SK-N-SH (cell line): ENCODE measurements at regions not wholly inside any gene's neighbourhood (a gene's known extent, or its start where the extent isn't known, plus 50 kb on each side); places are given as distances from the start of the nearest gene placed in this dataset.

ENCODE experiments used
- CTCF ChIA-PET: fragments of 300-600, 350-600 bp; formaldehyde crosslinking; extraction: SDS; loops from one replicate; lab custom pipeline; 2021; lab: Yijun Ruan, JAX
- POLR2A ChIA-PET: fragments of 350-600 bp; sonication (Branson Sonifier 250); formaldehyde crosslinking; extraction: SDS; loops from one replicate; lab custom pipeline; 2020; ENCODE audit warnings: antibody characterized with exemption, inconsistent platforms; lab: Yijun Ruan, JAX
- DNase-seq: peaks from one replicate; pipeline ENCODE4 v3.0.0; 2012
- H2AFZ ChIP-seq: fragments of 200-600 bp; sonication (generic); 2 replicates; pipeline ENCODE4 v1.8.1; 2016; ENCODE audit warnings: antibody characterized with exemption, mild to moderate bottlenecking, low read depth
- H3F3A ChIP-seq: fragments of 200-600 bp; sonication (generic); replicated peaks from 2 replicates; pipeline ENCODE3; 2016; ENCODE audit warnings: antibody characterized with exemption, mild to moderate bottlenecking; ENCODE audit not compliant: insufficient read depth
- H3K27ac ChIP-seq, 2 experiments: fragments of 200-500 bp in 1 of 2; fragments of 200-600 bp in 1 of 2; sonication (Bioruptor generic) in 1 of 2; sonication (generic), shearing (Covaris generic) in 1 of 2; 2 replicates each; pipeline versions ENCODE4 v1.5.1 to v1.6.1; 2014 to 2016; ENCODE audit warnings: low read depth in 2 of 2, inconsistent platforms in 1 of 2, low read length in 1 of 2, mild to moderate bottlenecking in 1 of 2, mixed read lengths in 1 of 2
- H3K27me3 ChIP-seq: fragments of 200-600 bp; sonication (generic), shearing (Covaris generic); 2 replicates; pipeline ENCODE4 v1.6.1; 2016; ENCODE audit warnings: mixed run types; ENCODE audit not compliant: insufficient read depth
- H3K36me3 ChIP-seq, 2 experiments: fragments of 200-500 bp in 1 of 2; fragments of 200-600 bp in 1 of 2; sonication (Bioruptor generic) in 1 of 2; sonication (generic) in 1 of 2; replicated peaks in 1 of 2; 2 replicates each; pipeline versions ENCODE3 to v1.5.1; 2014 to 2016; ENCODE audit warnings: low read length in 1 of 2, mild to moderate bottlenecking in 1 of 2; ENCODE audit not compliant: insufficient read depth in 2 of 2, control insufficient read depth in 1 of 2
- H3K4me1 ChIP-seq, 2 experiments: fragments of 200-500 bp in 1 of 2; fragments of 200-600 bp in 1 of 2; sonication (Bioruptor generic) in 1 of 2; sonication (generic), shearing (Covaris generic) in 1 of 2; 2 replicates each; pipeline versions ENCODE4 v1.5.1 to v1.6.1; 2014 to 2016; ENCODE audit warnings: low read depth in 1 of 2, low read length in 1 of 2, mixed run types in 1 of 2; ENCODE audit not compliant: insufficient read depth in 2 of 2, control insufficient read depth in 1 of 2
- H3K4me2 ChIP-seq: fragments of 200-600 bp; sonication (generic), shearing (Covaris generic); 2 replicates; pipeline ENCODE4 v1.6.1; 2017; ENCODE audit warnings: mixed run types
- H3K4me3 ChIP-seq, 2 experiments: fragments of 200-500 bp in 1 of 2; fragments of 200-600 bp in 1 of 2; sonication (Bioruptor generic) in 1 of 2; sonication (generic), shearing (Covaris generic) in 1 of 2; 2 replicates each; pipeline versions ENCODE4 v1.5.1 to v1.8.1; 2014 to 2016; ENCODE audit warnings: low read depth in 2 of 2, inconsistent platforms in 1 of 2, low read length in 1 of 2, mild to moderate bottlenecking in 1 of 2, mixed read lengths in 1 of 2, moderate library complexity in 1 of 2
- H3K79me2 ChIP-seq: fragments of 200-600 bp; sonication (generic); 2 replicates; pipeline ENCODE4 v1.8.1; 2017; ENCODE audit warnings: mild to moderate bottlenecking; ENCODE audit not compliant: insufficient read depth
- H3K9ac ChIP-seq: fragments of 200-600 bp; sonication (generic); 2 replicates; pipeline ENCODE4 v1.6.1; 2017; ENCODE audit warnings: mixed run types
- H3K9me2 ChIP-seq: fragments of 200-600 bp; sonication (generic); 2 replicates; pipeline ENCODE4 v1.6.1; 2017; ENCODE audit warnings: mixed run types
- H3K9me3 ChIP-seq: fragments of 200-600 bp; sonication (generic); 2 replicates; pipeline ENCODE4 v1.6.1; 2017; ENCODE audit warnings: mixed run types, mild to moderate bottlenecking, moderate library complexity
- H4K20me1 ChIP-seq: fragments of 200-600 bp; sonication (generic); 2 replicates; pipeline ENCODE4 v1.6.1; 2017; ENCODE audit warnings: mild to moderate bottlenecking, mixed run types; ENCODE audit not compliant: insufficient read depth
- CTCF ChIP-seq: fragments of 200-600 bp; sonication (generic); IDR thresholded peaks from 2 replicates; pipeline ENCODE4 v1.6.1; 2017; ENCODE audit warnings: antibody characterized with exemption, mild to moderate bottlenecking, moderate library complexity
- ELF1 ChIP-seq: IDR thresholded peaks from 2 replicates; pipeline ENCODE4 v1.4.0; 2012
- GABPA ChIP-seq: IDR thresholded peaks from 2 replicates; pipeline ENCODE4 v1.4.0; 2012; ENCODE audit warnings: low read depth, mild to moderate bottlenecking
- GATA2 ChIP-seq: sonication (generic); formaldehyde crosslinking; IDR thresholded peaks from 2 replicates; pipeline ENCODE4 v1.5.0; 2020; ENCODE audit warnings: mild to moderate bottlenecking, missing genetic modification reagents
- IRF3 ChIP-seq: fragments of 150-350 bp; IDR thresholded peaks from 2 replicates; pipeline ENCODE4 v1.6.1; 2016; ENCODE audit warnings: mild to moderate bottlenecking, low read depth, low read length
- MAX ChIP-seq: IDR thresholded peaks from 2 replicates; pipeline ENCODE4 v1.4.0; 2012; ENCODE audit warnings: low read depth
- MEF2A ChIP-seq: IDR thresholded peaks from 2 replicates; pipeline ENCODE4 v1.4.0; 2012; ENCODE audit warnings: low read depth, borderline replicate concordance
- MXI1 ChIP-seq: IDR thresholded peaks from 2 replicates; pipeline ENCODE4 v1.6.1; 2012; ENCODE audit warnings: mild to moderate bottlenecking, low read depth, low read length, improper control_type of control experiment
- NRF1 ChIP-seq: IDR thresholded peaks from 2 replicates; pipeline ENCODE4 v1.6.1; 2012; ENCODE audit warnings: low read depth, mild to moderate bottlenecking, low read length
- POLR2AphosphoS5 ChIP-seq: IDR thresholded peaks from 2 replicates; pipeline ENCODE4 v1.6.1; 2012; ENCODE audit warnings: low read depth, low read length
- RAD21 ChIP-seq: IDR thresholded peaks from 2 replicates; pipeline ENCODE4 v1.6.1; 2012; ENCODE audit warnings: mild to moderate bottlenecking, low read length
- REST ChIP-seq: IDR thresholded peaks from 2 replicates; pipeline ENCODE4 v1.6.1; 2012; ENCODE audit warnings: mild to moderate bottlenecking, low read depth, low read length, moderate library complexity
- RFX5 ChIP-seq: IDR thresholded peaks from 2 replicates; pipeline ENCODE4 v1.6.1; 2012; ENCODE audit warnings: mild to moderate bottlenecking, improper control_type of control experiment, low read length
- RXRA ChIP-seq: IDR thresholded peaks from 2 replicates; pipeline ENCODE4 v1.4.0; 2012; ENCODE audit warnings: low read depth, mild to moderate bottlenecking, borderline replicate concordance
- TAF1 ChIP-seq: IDR thresholded peaks from 2 replicates; pipeline ENCODE4 v1.6.1; 2012; ENCODE audit warnings: low read depth, mild to moderate bottlenecking, low read length, moderate library complexity, borderline replicate concordance
- TCF12 ChIP-seq: IDR thresholded peaks from 2 replicates; pipeline ENCODE4 v1.4.0; 2012
- TEAD4 ChIP-seq: IDR thresholded peaks from 2 replicates; pipeline ENCODE4 v1.4.0; 2012; ENCODE audit warnings: mild to moderate bottlenecking, borderline replicate concordance; ENCODE audit not compliant: insufficient read depth
- USF1 ChIP-seq: IDR thresholded peaks from 2 replicates; pipeline ENCODE4 v1.4.0; 2012; ENCODE audit warnings: low read depth, borderline replicate concordance
- USF2 ChIP-seq: fragments of 150-350 bp; IDR thresholded peaks from 2 replicates; pipeline ENCODE4 v1.6.1; 2017; ENCODE audit warnings: antibody characterized with exemption, low read length, low read depth, borderline replicate concordance
- WGBS: methylation state at CpG from one replicate; pipeline ENCODE4 v1.1.6; 2017; ENCODE audit warnings: low lambda C conversion rate; 5-methylcytosine and 5-hydroxymethylcytosine counted together

GRCh38 chr20:47879771-47880170 is 94.5 kb upstream of the SULF2 start:
- ChIA-PET CTCF (no interaction called here), POLR2A (no interaction called here)
- no peaks in the 10 kb centered on the region for H3K79me2 ChIP-seq
- no peaks in the 10 kb centered on the region for H3F3A ChIP-seq
- no peak for TF ChIP-seq USF1
- no peak for TF ChIP-seq MEF2A
- TF ChIP-seq GABPA = no peak
- TF ChIP-seq MXI1 = no peak
- TF ChIP-seq RAD21 = no peak
- no peak for TF ChIP-seq REST
- DNase-seq = no peak
- H3K9me2 ChIP-seq = no peaks in the 10 kb centered on the region
- H2AFZ ChIP-seq = no peak overlapping the region
- 81% methylated on average over 13 of the region's 15 CpGs for WGBS
- no peak overlapping the region for H3K4me2 ChIP-seq
- no peak overlapping the region for H3K4me3 ChIP-seq
- H3K9me3 ChIP-seq = no peaks in the 10 kb centered on the region
- H3K36me3 ChIP-seq = no peaks in the 10 kb centered on the region
- H3K27me3 ChIP-seq = no peaks in the 10 kb centered on the region
- H3K27ac ChIP-seq = no peak overlapping the region
- H3K9ac ChIP-seq = no peak overlapping the region
- H3K4me1 ChIP-seq = no peaks in the 10 kb centered on the region; a peak in 1 of 4 replicates
- no peaks in the 10 kb centered on the region for H4K20me1 ChIP-seq

- H3K4me1 ChIP-seq = no peaks in the 10 kb centered on the region; a peak in 1 of 4 replicates
- H3K4me2 ChIP-seq = no peak overlapping the region
- no peak overlapping the region for H3K4me3 ChIP-seq
- no peak overlapping the region for H3K9ac ChIP-seq
- no peaks in the 10 kb centered on the region for H3K9me3 ChIP-seq
- no peaks in the 10 kb centered on the region for H4K20me1 ChIP-seq
- no peaks in the 10 kb centered on the region for H3K79me2 ChIP-seq
- no peak for TF ChIP-seq RFX5
- TF ChIP-seq RXRA = no peak
- TF ChIP-seq USF2 = no peak
- no peak for TF ChIP-seq GATA2 (CRISPR knock-in tag)
- TF ChIP-seq POLR2AphosphoS5 = no peak
- TF ChIP-seq CTCF = no peak
- no peak for TF ChIP-seq ELF1
- no peak for TF ChIP-seq TAF1
- no peak for TF ChIP-seq NRF1
- TF ChIP-seq TEAD4 = no peak
- no peak for TF ChIP-seq TCF12
- no peak for TF ChIP-seq IRF3
- TF ChIP-seq MAX = no peak
- ChIA-PET POLR2A (no interaction called here), CTCF (no interaction called here)
- DNase-seq = no peak
- H2AFZ ChIP-seq = no peak overlapping the region
- H3K9me2 ChIP-seq = no peaks in the 10 kb centered on the region
- no peak overlapping the region for H3K27ac ChIP-seq
- 44% methylated on average over 5 of the region's 6 CpGs for WGBS
- H3F3A ChIP-seq = no peaks in the 10 kb centered on the region
- no peaks in the 10 kb centered on the region for H3K36me3 ChIP-seq
- no peaks in the 10 kb centered on the region for H3K27me3 ChIP-seq
Measured at GRCh38 chr20:47878601-47879027, 93.3 kb upstream of the SULF2 start.
